ENCODE measurements at regions not wholly inside any gene's neighbourhood (a gene's known extent, or its start where the extent isn't known, plus 50 kb on each side); places are given as distances from the start of the nearest gene placed in this dataset.
"Not testable (repeated sequence)": the region's sequence is repeated elsewhere in the genome, so short reads cannot be mapped to it uniquely, and the experiment has no call there.

DNA sequence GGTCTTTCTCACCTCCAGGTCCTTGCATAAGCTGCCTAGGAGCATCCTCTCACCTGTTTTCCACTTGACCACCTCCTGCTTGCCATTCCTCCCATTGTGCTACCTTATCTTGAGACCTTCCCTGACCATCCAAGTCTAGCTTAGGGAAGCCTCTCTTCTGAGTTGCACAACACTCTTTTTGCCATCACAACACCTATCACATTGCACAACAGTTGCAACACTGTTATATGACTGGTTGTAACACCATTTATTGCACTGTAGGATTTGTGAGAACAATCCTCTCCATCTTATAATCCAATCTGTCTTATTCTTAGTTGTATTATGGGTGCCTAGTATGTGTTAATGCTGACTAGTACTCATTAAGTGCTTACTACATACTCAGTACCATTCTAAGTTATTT, 488.7 kb downstream of the OMA1 start:
- DNase-seq: no peak

- DNase-seq: not testable (repeated sequence)
Observed at GRCh38 chr1:58051187-58051586, 495.3 kb downstream of the OMA1 start.

DNA sequence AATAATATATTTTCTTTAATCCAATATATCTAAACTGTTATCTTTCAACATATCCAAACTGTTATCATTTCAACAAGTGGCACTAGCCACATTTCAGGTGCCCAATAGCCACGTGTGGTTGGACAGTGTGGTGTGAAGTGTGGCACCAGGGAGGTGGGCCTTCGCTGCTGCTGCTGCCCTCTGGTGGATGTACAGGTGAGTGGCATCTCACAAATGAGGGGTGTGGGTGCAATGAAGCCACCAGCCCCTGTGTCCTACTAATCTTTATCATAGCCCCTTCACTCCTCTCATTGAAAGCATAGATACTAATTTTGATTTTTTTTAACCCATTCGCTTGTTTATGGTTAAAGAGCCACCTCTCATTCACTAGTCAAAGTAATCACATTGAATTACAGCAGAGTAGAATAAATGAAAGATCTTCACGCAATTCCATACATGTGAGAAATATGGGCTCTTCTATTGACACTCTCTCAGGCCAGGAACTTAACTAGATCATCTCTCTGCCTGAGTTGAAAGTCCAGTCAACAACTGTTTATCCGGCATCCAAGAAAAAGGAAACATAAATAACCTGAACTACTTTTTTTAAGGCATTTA, 499.2 kb downstream of the OMA1 start:
- no peak for DNase-seq

- DNase-seq: no peak
Observed at GRCh38 chr1:58045094-58045705, 501.3 kb downstream of the OMA1 start.

DNA sequence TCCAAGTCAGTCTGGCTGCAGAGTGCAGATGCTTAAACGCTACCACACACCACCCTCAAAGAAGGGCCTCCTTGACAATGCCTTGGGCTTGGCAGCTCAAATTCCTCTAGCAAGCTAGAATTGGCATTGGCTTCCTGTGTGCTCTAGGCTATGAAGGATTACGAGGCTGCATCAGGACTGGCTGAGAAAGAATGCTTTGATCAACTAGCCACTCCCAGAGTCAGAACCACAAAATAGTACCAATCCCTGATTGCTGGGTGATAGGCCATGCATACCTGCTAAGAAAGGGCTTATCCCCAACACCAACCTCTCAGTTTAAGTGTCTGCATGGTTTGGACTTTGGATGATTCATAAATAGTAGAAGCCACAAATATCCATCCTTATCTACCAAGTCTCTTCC, 504.9 kb downstream of the OMA1 start:
- DNase-seq: no peak

GRCh38 chr1:58038574-58038973, 508.0 kb downstream of the OMA1 start:
- no peak for DNase-seq

DNA sequence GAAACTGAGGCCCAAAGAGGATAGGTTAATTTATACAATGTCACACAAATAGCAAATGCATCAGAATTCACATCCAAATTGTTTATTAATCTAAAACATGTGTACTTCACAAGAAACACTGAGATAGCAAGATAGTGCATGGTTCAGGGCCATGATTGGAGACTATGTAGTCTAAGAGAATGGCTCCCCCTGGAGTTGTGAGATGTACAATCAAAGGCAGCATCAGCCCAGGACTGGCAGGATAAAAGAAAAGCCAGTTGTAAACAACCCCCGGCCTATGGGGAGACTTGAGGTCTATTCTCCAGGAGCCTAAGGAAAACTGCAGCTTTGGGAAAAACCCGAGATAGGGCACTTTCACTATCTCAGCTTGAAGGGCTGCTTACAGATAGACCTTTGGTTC, 511.0 kb downstream of the OMA1 start:
- no peak for DNase-seq

DNA sequence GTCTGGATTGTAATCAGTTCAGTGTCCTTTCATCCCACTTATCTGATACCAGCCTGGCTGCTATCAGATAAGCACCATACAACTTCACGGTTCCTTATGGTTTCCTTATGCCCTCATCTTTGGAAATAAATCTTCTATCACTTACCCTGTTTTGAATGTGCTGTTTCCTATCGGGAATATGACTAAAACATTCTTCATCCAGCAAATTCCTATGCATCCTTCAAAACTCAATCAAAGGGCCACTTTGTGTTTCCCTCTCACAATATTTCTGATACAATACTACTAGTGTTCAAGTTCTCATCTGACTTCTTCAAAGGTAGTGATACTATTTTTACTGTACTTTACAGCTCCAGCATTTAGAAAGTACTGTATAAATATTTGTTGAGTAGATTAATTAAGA, 513.2 kb downstream of the OMA1 start:
- no peak for DNase-seq

DNA sequence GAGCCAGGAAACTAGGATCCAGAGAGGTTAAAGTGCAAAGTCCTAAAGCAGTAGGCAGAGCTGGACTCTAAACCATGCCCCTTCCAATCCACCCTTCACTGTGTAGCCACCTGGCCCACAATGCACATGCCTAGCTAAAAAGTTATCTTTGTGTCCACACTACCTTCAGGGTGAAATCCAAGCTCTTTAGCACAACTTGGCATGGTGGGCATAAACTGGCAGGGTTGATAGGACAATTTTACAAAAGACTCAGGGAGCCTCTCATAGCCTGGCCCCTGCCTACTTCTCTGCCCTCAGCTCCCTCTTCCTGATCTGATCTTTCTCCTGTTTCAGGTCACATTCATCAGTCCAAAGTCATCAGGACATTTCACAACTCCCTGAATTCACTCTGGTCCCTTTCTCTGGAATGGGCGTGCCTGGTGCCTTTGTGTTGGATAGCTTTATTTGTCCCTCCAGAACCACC, 513.9 kb downstream of the OMA1 start:
- no peak for DNase-seq

DNA sequence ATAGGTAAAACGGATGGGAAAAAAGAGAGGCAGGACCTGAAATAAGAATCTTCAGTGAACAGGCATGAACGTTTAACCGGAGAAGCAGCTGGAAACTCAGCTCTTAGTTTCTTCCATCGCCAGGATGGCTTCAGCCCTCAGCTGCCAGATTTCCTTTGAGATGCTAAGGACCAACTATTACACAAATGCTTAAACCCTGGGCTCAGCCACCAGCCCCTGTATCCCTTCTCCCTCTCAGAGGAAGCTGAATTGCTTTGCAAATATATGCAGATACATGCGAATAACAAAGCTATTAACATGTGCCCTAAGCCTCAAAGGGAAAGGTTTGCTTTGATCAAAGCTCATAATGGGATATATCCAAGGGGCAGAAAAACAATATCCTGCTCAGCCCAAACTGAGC, 515.1 kb downstream of the OMA1 start:
- DNase-seq: no peak

- no peak for DNase-seq
Observed at GRCh38 chr1:58030456-58030855, 516.1 kb downstream of the OMA1 start.

- no peak for DNase-seq
Observed at GRCh38 chr1:58017641-58018040, 528.9 kb downstream of the OMA1 start.

- no peak for DNase-seq
Observed at GRCh38 chr1:58013237-58013636, 533.3 kb downstream of the OMA1 start.

- no peak for DNase-seq
Observed at GRCh38 chr1:58011978-58012377, 534.5 kb downstream of the OMA1 start.

- DNase-seq: no peak
Observed at GRCh38 chr1:58006421-58007046, 540.0 kb downstream of the OMA1 start.

- DNase-seq: no peak
Observed at GRCh38 chr1:58005212-58005611, 541.3 kb downstream of the OMA1 start.

DNA sequence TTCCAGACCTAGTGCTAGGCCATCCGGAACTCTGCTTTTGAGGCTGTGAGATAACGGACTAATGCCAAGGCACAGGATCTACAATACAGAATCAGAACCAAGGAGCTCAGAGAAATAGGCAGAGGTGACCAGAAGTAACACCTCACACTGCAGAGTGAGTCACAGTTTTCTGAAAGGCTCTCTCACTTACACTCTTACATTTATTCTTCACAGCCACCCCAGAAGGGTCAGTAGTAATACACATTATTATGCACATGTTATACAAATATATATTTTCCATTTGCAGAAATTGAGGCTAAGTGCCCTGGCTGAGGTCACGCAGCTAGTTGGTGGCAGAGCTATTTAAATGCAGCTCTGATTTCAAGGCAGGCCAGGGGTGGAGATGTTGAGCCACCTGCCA, 542.5 kb downstream of the OMA1 start:
- no peak for DNase-seq

DNA sequence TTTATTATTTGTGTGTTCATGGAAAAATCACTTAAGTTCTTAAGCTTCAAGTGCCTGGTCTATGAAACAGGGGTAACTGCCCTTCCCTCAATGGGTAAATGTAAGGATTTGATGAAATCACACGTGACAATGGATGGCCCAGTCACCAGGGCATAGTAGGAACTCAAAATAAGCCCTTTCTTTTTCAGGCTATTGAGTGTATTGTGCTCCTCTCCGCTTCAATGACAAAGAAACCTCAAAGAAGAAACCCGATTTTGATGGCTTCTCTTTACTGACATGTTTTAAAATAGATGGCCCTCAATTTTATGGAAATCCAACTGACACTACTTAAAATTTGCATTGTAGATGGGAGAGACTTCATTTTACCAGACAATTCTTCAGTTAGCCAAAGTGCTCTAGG, 543.5 kb downstream of the OMA1 start:
- DNase-seq: no peak

DNA sequence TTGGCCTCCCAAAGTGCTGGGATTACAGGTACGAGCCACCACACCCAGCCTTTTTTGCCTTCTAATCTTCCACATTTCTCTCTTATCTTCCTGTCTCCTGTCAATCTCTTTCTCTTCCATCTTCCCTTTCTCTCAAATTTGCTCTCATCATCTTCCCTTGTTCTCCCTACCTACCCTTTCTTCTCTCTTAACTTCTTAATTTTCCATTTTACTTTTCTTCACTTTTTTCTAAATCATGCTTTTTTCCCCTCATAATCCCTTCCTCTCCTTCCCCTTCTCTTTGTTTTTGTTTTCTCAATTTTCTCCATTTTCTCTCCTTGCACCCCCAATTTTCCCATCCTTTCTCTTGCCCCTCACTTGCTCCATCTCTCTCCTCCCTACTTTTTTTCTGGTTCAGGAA, 545.7 kb downstream of the OMA1 start:
- DNase-seq: no peak

- no peak for DNase-seq
Observed at GRCh38 chr1:58000116-58000515, 546.4 kb downstream of the OMA1 start.

- no peak for DNase-seq
Observed at GRCh38 chr1:57996400-57996799, 550.1 kb downstream of the OMA1 start.

GRCh38 chr1:57991289-57991688, 555.2 kb downstream of the OMA1 start:
- DNase-seq: no peak

GRCh38 chr1:57989877-57990276, 556.6 kb downstream of the OMA1 start:
- no peak for DNase-seq

- no peak for DNase-seq
Observed at GRCh38 chr1:57987523-57987922, 559.0 kb downstream of the OMA1 start.

DNA sequence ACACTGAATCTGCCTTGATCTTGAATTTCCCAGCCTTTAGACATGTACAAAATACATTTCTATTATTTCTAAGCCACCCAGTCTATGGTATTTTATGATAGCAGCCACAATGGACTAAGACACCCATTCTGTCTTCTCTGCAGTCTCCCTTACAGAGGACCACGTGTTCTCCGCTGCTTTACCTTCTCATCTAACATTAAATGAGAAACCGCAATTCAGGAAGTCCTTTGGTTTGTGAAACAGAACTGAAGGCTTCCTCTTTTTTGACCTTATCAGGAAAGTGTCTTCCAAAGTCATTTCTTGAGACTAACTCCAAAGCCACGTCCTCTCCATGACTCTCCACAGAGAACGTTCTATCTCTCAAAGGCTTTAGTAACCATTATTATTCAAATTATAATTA, 560.1 kb downstream of the OMA1 start:
- peak in 1 of 6 experiments; percentile 0 for DNase-seq
